Adrenal gland (tissue), 5 donors: ENCODE measurements at regions not wholly inside any gene's neighbourhood (a gene's known extent, or its start where the extent isn't known, plus 50 kb on each side); places are given as distances from the start of the nearest gene placed in this dataset.

ENCODE experiments used
- POLR2A ChIP-seq, 2 donors: fragments of 450-650 bp; IDR thresholded peaks; one replicate each; pipeline ENCODE4 v1.6.1; 2017; ENCODE audit warnings: antibody characterized with exemption in 2 of 2, mild to moderate bottlenecking in 2 of 2, moderate library complexity in 1 of 2
- TF ChIP-seq, protein P1 (sequence below), 6 experiments: fragments of 450-650 bp in 4 of 6; fragments of 200-600 bp in 2 of 6; sonication (generic) in 1 of 6; IDR thresholded peaks; 1 replicate in 5 of 6; 2 replicates in 1 of 6; pipeline versions ENCODE4 v1.5.1 to v1.8.0; 2016 to 2021; ENCODE audit warnings: antibody characterized with exemption in 6 of 6, mild to moderate bottlenecking in 2 of 6, moderate library complexity in 1 of 6
- donor health status: DM: no; HTN: no; CAD: no.

- TF ChIP-seq, protein P1, sequence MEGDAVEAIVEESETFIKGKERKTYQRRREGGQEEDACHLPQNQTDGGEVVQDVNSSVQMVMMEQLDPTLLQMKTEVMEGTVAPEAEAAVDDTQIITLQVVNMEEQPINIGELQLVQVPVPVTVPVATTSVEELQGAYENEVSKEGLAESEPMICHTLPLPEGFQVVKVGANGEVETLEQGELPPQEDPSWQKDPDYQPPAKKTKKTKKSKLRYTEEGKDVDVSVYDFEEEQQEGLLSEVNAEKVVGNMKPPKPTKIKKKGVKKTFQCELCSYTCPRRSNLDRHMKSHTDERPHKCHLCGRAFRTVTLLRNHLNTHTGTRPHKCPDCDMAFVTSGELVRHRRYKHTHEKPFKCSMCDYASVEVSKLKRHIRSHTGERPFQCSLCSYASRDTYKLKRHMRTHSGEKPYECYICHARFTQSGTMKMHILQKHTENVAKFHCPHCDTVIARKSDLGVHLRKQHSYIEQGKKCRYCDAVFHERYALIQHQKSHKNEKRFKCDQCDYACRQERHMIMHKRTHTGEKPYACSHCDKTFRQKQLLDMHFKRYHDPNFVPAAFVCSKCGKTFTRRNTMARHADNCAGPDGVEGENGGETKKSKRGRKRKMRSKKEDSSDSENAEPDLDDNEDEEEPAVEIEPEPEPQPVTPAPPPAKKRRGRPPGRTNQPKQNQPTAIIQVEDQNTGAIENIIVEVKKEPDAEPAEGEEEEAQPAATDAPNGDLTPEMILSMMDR (IDR thresholded peaks at IDR 0.05): no peak
- no peak for TF ChIP-seq POLR2A (IDR thresholded peaks at IDR 0.05)
Observed at GRCh38 chr4:4961936-4962335, 57.3 kb downstream of the CYTL1 start.
